Activated CD4-positive, alpha-beta T cell treated with anti-CD3 and anti-CD28 coated beads, Interleukin-2, amount 10 ng/mL, durations not matched to agents 24 days and 14 days (primary cell): ENCODE measurements at regions not wholly inside any gene's neighbourhood (a gene's known extent, or its start where the extent isn't known, plus 50 kb on each side); places are given as distances from the start of the nearest gene placed in this dataset.

Source experiments
- DNase-seq: peaks from one replicate; pipeline ENCODE4 v3.0.0; 2022
- H3K27ac Mint-ChIP-seq: one replicate; pipeline ENCODE4 v1.8.0; 2022; ENCODE audit warnings: mild to moderate bottlenecking, mixed read lengths
- H3K27me3 Mint-ChIP-seq: one replicate; pipeline ENCODE4 v1.8.0; 2022; ENCODE audit warnings: mixed read lengths
- H3K36me3 Mint-ChIP-seq: one replicate; pipeline ENCODE4 v1.8.0; 2022; ENCODE audit warnings: low read depth, mild to moderate bottlenecking, mixed read lengths
- H3K4me1 Mint-ChIP-seq: one replicate; pipeline ENCODE4 v1.8.0; 2021; ENCODE audit warnings: mixed read lengths
- H3K4me3 Mint-ChIP-seq: one replicate; pipeline ENCODE4 v1.8.0; 2022; ENCODE audit warnings: mild to moderate bottlenecking, moderate library complexity, mixed read lengths
- H3K9me3 Mint-ChIP-seq: one replicate; pipeline ENCODE4 v1.8.0; 2021; ENCODE audit warnings: mixed read lengths
- intact Hi-C: fragments of 100-400 bp; cut with micrococcal nuclease; formaldehyde crosslinking; loops from one replicate; pipeline ENCODE4 v1.15.1; 2023

DNA sequence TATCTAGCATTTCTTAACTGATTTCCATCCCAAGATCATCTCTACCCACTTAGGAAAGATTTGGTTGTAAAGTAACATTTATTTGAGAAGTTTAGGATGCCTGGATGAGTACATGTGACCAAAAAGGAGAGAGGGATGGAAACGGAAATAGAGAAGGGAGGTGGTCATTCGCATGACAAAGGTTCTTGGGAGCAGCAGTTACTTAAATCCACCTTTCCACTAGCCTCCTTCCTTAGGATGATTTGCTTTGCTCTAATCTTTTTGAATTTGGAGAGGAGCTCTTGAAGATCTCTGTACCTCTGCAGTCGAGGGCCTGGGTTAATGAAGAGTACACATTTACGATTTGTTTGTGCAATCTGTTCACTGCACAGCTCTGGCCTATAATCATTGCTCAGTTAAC is 623.5 kb downstream of the EPHA4 start:
- no peaks in the 10 kb centered on the region for H3K36me3 Mint-ChIP-seq
- H3K4me3 Mint-ChIP-seq: no peak overlapping the region
- H3K4me1 Mint-ChIP-seq: no peaks in the 10 kb centered on the region
- intact Hi-C loops: no loop called here
- no peaks in the 10 kb centered on the region for H3K9me3 Mint-ChIP-seq
- no peak overlapping the region for H3K27ac Mint-ChIP-seq
- H3K27me3 Mint-ChIP-seq: no peaks in the 10 kb centered on the region
- DNase-seq: no peak

DNA sequence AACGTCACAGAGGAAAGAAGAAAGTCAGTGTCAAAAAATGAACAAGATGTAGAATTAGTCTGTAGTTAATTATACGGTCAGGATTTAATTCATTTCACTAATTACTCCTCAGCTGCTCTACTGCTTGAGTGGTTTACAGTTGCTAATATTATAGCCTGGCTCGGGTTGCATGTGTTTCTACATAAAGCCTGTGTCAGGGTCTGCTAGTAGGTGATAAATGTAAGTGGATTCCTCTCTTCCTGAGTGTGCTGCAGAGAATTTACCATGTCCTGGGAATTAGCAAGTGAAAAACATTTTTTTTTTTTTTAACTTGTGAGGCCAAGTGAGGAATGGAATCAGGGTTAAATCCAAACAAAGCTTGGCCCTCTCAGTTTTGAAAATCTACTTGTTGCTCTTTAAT is 622.6 kb downstream of the EPHA4 start:
- no peaks in the 10 kb centered on the region for H3K9me3 Mint-ChIP-seq
- H3K36me3 Mint-ChIP-seq: no peaks in the 10 kb centered on the region
- no peaks in the 10 kb centered on the region for H3K4me1 Mint-ChIP-seq
- intact Hi-C loops: no loop called here
- H3K27ac Mint-ChIP-seq: no peak overlapping the region
- H3K4me3 Mint-ChIP-seq: no peak overlapping the region
- no peaks in the 10 kb centered on the region for H3K27me3 Mint-ChIP-seq
- no peak for DNase-seq

DNA sequence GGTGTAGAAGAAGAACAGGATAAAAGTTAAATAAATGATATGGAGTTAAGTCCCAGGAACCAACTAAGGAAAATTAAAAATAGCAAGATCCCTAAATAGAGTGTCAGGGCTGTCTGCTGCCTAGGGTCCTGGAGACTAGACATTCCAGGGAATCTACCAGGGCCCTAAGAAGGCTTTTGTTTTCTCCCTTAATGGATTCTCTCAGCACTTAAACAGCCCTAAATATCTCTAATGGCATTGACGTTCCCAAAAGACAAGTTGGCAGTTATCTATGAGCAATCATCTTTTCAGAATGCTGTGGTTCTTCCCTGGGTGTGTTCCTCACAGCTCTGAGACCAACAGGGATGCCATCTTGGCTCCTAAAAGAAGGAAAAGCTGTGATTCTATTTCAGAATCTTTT is 616.3 kb downstream of the EPHA4 start:
- Mint-ChIP-seq H3K4me1 (no peaks in the 10 kb centered on the region), H3K27me3 (no peaks in the 10 kb centered on the region)

DNA sequence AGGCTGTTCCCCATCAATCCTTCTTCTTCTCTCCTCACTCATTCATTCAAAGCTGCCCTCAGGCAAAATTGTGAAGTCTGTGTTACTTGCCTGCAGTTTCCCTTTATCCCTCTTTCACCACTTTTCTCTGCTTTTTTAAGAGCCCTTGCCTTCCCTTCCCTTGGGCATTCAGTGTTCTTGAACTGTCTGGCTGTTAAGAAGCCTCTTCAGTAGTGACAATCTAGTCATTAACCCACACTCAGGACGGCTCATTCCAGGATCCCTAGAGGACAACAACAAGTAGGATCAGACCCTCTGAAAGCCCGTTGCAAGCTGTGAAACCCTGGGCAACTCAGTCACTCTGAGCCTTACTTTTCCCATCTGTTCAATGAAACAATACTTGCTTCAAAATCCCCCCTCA is 615.7 kb downstream of the EPHA4 start:
- Mint-ChIP-seq H3K27ac (no peak overlapping the region), H3K27me3 (no peaks in the 10 kb centered on the region), H3K9me3 (peaks cover 4% of the 10 kb centered on the region), H3K36me3 (no peaks in the 10 kb centered on the region), H3K4me3 (no peak overlapping the region), H3K4me1 (no peaks in the 10 kb centered on the region)
- intact Hi-C loops: no loop called here
- DNase-seq: no peak

More for the DNA sequence above, 616.3 kb downstream of the EPHA4 start:
- H3K4me3 Mint-ChIP-seq: no peak overlapping the region
- no peak for DNase-seq
- intact Hi-C loops: no loop called here
- no peak overlapping the region for H3K27ac Mint-ChIP-seq
- peaks cover 4% of the 10 kb centered on the region for H3K9me3 Mint-ChIP-seq
- H3K36me3 Mint-ChIP-seq: no peaks in the 10 kb centered on the region

DNA sequence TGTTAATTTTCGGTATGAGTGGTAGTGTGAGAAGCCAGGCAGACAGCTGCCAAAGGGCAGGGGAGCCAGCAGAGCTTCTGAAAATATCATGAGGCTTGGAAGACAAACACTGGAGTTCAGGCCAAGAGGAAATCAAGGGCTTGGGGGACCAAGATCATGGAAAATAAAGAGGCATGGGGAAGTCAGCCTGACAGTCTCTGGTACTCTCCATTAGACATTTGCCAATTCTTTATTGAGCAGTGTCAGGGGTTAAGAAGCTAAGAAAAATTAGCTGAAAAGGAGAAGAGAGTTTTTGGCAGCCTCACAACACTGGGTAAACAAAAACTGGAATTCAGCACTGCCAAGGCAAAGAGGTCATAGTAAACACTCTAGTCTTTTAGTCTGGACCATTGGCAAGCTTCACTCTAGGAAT is 612.7 kb downstream of the EPHA4 start:
- no peak overlapping the region for H3K4me3 Mint-ChIP-seq
- no peaks in the 10 kb centered on the region for H3K4me1 Mint-ChIP-seq
- DNase-seq: no peak
- intact Hi-C loops: no loop called here
- H3K27ac Mint-ChIP-seq: no peak overlapping the region
- H3K27me3 Mint-ChIP-seq: no peaks in the 10 kb centered on the region
- H3K9me3 Mint-ChIP-seq: peaks cover 4% of the 10 kb centered on the region
- no peaks in the 10 kb centered on the region for H3K36me3 Mint-ChIP-seq

DNA sequence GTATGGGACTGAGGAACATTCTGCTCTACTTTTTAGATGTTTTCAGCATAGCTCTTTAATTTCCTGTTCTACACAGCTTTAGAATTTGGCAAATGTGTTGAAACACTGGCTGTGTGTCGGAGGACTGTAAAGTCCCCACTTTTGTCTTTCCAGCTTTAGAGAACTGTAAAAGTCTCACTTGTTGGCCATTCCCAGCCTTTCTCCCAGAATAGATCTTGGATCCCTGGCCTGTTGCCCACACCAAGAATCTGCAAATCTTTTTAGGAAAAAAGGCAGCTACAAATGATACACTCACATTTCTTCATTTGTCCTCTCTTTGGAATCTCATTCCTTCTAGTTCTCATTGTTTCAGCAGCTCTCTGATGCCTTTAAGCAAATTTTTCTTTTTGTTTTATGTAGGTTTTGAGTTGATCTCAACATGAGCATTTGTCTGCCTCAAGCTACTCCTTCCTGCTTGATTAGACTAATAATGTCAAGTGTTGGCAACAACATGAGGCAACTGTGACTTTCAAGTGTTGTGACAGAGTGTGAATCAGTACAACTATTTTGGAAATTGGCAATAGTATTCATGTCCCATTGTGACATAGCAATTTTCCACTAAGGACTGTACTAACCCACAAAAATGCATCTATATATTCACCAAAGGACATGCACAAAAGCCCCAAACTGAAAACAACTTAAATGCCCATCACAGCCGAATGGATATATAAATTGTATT is 610.8 kb downstream of the EPHA4 start:
- intact Hi-C loops: no loop called here
- Mint-ChIP-seq H3K9me3 (peaks cover 3% of the 10 kb centered on the region), H3K4me3 (no peak overlapping the region), H3K4me1 (no peaks in the 10 kb centered on the region), H3K27ac (no peak overlapping the region), H3K27me3 (no peaks in the 10 kb centered on the region), H3K36me3 (no peaks in the 10 kb centered on the region)
- no peak for DNase-seq

DNA sequence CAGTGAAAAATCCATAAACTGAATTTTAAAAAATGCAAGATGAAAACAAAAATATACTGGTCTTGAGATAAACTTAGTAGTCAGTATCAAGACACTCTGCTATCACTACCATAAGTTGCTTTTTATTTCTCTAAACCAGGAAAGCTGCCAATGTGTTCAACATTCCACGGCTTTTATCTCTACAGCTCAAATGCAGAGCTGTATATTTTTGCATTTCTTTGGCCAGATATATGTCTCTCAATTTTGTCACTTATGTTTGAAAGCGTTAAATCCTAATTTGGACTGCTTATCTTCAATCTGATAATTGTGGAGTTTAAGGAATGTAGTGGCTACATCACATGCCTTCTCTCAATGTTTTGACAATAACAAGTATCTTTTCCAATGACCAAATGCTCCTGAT is 609.5 kb downstream of the EPHA4 start:
- Mint-ChIP-seq H3K9me3 (no peaks in the 10 kb centered on the region), H3K4me3 (no peak overlapping the region), H3K27ac (no peak overlapping the region), H3K4me1 (no peaks in the 10 kb centered on the region), H3K36me3 (no peaks in the 10 kb centered on the region), H3K27me3 (no peaks in the 10 kb centered on the region)
- intact Hi-C loops: no loop called here
- DNase-seq: no peak

DNA sequence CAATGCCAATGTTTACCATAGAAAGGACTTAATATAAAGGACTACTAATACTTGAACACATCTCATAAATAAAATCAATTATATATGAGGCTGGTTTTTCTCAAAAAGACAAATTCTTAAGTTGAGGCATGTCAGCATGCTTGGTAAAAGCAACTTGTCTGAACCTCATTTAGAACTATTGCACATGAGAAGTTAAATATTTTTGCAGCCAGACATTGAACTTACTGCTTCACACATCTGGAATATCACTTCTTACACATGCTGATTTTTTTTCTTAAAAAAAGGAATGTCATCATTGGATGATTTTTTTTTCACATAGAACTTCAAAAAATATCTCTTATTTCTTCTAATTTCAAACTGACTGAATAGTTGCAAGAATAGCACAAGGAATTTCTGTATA is 609.0 kb downstream of the EPHA4 start:
- DNase-seq: no peak
- Mint-ChIP-seq H3K4me1 (no peaks in the 10 kb centered on the region), H3K4me3 (no peak overlapping the region), H3K27me3 (no peaks in the 10 kb centered on the region), H3K27ac (no peak overlapping the region), H3K9me3 (no peaks in the 10 kb centered on the region), H3K36me3 (no peaks in the 10 kb centered on the region)
- intact Hi-C loops: no loop called here

DNA sequence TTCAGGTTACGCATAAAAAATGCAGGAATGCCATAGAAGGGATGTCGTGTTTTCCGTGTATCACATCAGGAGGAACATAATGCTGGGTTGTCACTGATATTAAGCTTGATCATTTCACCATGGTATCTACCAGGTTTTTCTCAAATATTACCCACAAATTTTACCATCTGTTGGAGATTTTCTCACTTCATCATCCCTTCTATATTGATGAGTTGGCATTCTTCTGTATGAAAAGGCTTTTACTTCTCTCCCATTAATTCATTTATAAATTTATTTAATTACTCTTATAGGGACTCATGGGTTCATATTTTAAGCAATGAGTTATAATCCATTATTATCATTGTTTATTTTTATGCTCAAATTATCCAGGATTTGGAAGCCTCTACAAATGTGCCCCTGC is 608.2 kb downstream of the EPHA4 start:
- Mint-ChIP-seq H3K36me3 (no peaks in the 10 kb centered on the region), H3K9me3 (no peaks in the 10 kb centered on the region), H3K4me3 (no peak overlapping the region), H3K27ac (no peak overlapping the region), H3K27me3 (no peaks in the 10 kb centered on the region), H3K4me1 (no peaks in the 10 kb centered on the region)
- intact Hi-C loops: no loop called here
- no peak for DNase-seq

DNA sequence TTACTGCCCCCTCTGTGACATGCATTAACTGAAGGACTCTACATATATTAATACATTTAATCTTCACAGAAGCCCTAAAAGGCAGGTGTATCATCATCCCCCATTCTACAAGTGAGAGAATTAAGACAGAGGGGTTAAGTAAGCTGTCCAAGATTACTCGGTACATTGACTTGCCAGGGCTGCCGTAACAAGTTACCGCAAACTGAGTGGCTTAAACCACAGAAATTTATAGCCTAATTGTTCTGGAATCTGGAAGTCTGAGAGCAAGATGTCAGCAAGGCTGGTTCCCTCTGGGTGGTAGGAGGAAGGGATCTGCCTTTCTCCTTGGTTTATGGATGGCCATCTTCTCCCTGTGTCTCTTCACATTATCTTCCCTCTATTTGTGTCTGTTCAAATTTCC is 605.5 kb downstream of the EPHA4 start:
- H3K4me3 Mint-ChIP-seq: no peak overlapping the region
- no peaks in the 10 kb centered on the region for H3K27me3 Mint-ChIP-seq
- H3K27ac Mint-ChIP-seq: no peak overlapping the region
- H3K9me3 Mint-ChIP-seq: no peaks in the 10 kb centered on the region
- no peak for DNase-seq
- no peaks in the 10 kb centered on the region for H3K4me1 Mint-ChIP-seq
- no peaks in the 10 kb centered on the region for H3K36me3 Mint-ChIP-seq
- intact Hi-C loops: no loop called here

DNA sequence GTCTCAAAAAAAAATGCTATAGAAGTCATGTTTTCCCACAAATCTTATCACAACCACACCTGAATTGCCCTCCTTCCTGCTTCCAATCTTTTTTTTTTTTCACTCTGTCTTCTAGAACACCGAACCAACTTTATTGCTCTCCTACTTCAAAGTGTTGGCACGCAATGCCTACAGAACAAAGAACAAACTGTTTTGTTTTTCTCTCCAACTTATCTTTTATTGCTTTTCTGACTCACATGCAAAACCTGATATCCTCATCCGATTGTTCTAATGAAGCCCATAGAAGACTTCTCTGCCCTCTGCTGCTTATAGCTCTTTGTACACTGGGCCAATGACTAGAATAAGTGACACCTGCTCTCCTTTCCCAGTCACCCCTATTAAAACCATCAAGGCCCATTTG is 602.8 kb downstream of the EPHA4 start:
- no peak for DNase-seq
- Mint-ChIP-seq H3K27me3 (no peaks in the 10 kb centered on the region), H3K27ac (no peak overlapping the region), H3K4me1 (no peaks in the 10 kb centered on the region), H3K4me3 (no peak overlapping the region), H3K9me3 (no peaks in the 10 kb centered on the region), H3K36me3 (no peaks in the 10 kb centered on the region)
- intact Hi-C loops: no loop called here

DNA sequence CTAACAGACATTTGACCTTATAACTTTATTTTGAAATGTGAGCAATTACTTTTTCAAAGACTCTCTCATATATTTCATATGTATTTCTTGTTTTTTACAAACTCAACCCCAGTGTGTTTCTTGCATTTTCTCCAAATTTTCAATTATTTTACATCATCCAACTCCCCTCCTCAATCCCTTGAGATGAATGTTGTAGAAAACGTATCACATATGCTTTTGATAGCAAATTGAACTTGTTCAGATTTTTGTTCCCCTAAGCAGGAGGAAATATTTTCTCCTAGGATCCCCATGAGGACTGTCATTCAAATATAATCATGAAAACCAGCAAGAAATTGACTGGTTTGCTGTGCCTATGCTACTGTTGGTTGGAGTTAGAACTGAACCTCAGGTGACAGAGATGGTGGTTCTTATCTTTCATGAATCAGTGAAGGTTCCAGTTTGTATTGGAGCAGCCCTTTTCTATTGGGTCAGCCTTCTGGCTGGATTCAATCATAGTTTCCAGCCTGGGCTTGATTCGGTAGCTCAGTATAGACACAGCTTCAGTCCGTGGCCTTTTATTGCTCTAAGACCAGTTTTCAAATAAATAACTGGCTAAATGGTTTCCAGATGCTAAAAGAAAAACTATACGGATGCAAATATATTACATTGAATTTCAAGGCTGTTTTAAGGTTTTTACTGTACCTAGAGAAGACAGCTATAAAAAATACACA is 591.0 kb downstream of the EPHA4 start:
- no peak for DNase-seq
- H3K27me3 Mint-ChIP-seq: no peaks in the 10 kb centered on the region
- H3K36me3 Mint-ChIP-seq: no peaks in the 10 kb centered on the region
- no peak overlapping the region for H3K4me3 Mint-ChIP-seq
- no peak overlapping the region for H3K27ac Mint-ChIP-seq
- intact Hi-C loops: no loop called here
- H3K4me1 Mint-ChIP-seq: no peaks in the 10 kb centered on the region
- H3K9me3 Mint-ChIP-seq: no peaks in the 10 kb centered on the region

DNA sequence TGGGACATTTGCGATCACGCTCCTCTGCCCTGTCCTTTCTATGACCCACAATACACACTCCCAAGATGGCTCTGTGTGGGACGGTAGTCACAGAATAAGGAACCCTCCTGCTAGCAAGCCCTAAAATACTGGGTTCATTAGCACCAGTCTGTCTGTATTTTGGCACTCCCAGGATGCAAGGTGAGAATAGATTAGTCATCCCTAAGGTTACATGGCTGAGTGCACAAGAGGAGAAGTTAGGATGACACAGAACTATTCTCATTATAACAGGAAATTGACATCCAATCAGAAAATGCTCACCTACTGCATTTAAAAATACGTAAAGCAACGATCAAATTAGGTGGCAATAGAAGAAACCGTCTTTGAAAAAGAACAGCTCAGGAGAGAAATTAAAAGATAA is 590.2 kb downstream of the EPHA4 start:
- H3K9me3 Mint-ChIP-seq: no peaks in the 10 kb centered on the region
- intact Hi-C loops: no loop called here
- H3K27me3 Mint-ChIP-seq: no peaks in the 10 kb centered on the region
- H3K27ac Mint-ChIP-seq: no peak overlapping the region
- no peaks in the 10 kb centered on the region for H3K4me1 Mint-ChIP-seq
- DNase-seq: no peak
- no peaks in the 10 kb centered on the region for H3K36me3 Mint-ChIP-seq
- H3K4me3 Mint-ChIP-seq: no peak overlapping the region

DNA sequence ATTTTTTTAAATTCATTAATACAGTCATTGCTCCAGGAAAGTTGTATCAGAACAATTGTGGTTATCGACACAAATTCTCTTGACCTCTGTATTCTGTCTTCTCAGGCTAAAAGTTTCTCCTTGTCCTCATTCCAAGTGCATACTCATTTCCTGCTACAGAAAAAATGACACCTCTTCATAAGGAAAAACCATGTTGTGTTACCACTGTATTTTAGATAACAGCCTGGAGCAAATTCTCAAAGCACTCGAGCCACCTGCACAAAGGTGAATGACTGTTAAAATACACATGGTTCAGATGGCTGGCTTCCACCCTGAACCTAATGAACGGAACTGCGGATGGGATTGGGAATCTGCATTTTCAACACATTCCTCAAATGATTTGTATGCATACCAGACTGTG is 586.5 kb downstream of the EPHA4 start:
- no peak overlapping the region for H3K27ac Mint-ChIP-seq
- no peaks in the 10 kb centered on the region for H3K4me1 Mint-ChIP-seq
- no peaks in the 10 kb centered on the region for H3K27me3 Mint-ChIP-seq
- H3K4me3 Mint-ChIP-seq: no peak overlapping the region
- no peaks in the 10 kb centered on the region for H3K9me3 Mint-ChIP-seq
- DNase-seq: no peak
- intact Hi-C loops: no loop called here
- H3K36me3 Mint-ChIP-seq: no peaks in the 10 kb centered on the region

DNA sequence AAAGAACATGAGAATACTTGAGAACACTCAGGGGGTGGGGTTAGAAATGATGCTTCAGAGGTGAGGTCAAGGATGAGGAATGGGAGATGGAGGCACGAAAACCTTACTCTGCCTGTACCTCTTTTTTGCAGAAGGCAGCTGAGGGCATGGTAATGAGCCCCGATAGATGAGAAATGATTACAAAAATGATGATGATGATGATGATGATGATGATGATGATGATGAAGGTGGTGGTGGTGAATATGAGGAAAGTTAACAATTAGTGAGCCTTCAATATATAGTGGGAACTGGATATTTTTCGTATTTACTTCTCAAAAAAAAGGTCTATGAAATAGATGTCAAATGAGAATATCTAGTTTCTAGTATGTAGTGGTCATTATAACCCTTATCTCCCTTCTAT is 584.3 kb downstream of the EPHA4 start:
- Mint-ChIP-seq H3K36me3 (no peaks in the 10 kb centered on the region), H3K9me3 (no peaks in the 10 kb centered on the region), H3K4me3 (no peak overlapping the region), H3K27ac (no peak overlapping the region), H3K4me1 (no peaks in the 10 kb centered on the region), H3K27me3 (no peaks in the 10 kb centered on the region)
- intact Hi-C loops: no loop called here
- no peak for DNase-seq
